PC-3 (cell line): ENCODE measurements at regions not wholly inside any gene's neighbourhood (a gene's known extent, or its start where the extent isn't known, plus 50 kb on each side); places are given as distances from the start of the nearest gene placed in this dataset.

Experiments
- CTCF ChIP-seq: fragments of 300-600 bp; sonication (generic); conservative IDR thresholded peaks from 2 replicates; pipeline ENCODE4 v1.5.1; 2017; ENCODE audit warnings: antibody characterized with exemption, low read depth, mild to moderate bottlenecking, low read length
- EZH2 ChIP-seq: fragments of 300-600 bp; sonication (generic); IDR thresholded peaks from one replicate; pipeline ENCODE4 v1.6.1; 2017; ENCODE audit warnings: antibody characterized with exemption, mild to moderate bottlenecking, low read length; ENCODE audit not compliant: unreplicated experiment
- EZH2phosphoT487 ChIP-seq: fragments of 300-600 bp; sonication (generic); IDR thresholded peaks from 2 replicates; pipeline ENCODE4 v1.6.1; 2018; ENCODE audit warnings: mild to moderate bottlenecking, antibody characterized with exemption, low read length, borderline replicate concordance

DNA sequence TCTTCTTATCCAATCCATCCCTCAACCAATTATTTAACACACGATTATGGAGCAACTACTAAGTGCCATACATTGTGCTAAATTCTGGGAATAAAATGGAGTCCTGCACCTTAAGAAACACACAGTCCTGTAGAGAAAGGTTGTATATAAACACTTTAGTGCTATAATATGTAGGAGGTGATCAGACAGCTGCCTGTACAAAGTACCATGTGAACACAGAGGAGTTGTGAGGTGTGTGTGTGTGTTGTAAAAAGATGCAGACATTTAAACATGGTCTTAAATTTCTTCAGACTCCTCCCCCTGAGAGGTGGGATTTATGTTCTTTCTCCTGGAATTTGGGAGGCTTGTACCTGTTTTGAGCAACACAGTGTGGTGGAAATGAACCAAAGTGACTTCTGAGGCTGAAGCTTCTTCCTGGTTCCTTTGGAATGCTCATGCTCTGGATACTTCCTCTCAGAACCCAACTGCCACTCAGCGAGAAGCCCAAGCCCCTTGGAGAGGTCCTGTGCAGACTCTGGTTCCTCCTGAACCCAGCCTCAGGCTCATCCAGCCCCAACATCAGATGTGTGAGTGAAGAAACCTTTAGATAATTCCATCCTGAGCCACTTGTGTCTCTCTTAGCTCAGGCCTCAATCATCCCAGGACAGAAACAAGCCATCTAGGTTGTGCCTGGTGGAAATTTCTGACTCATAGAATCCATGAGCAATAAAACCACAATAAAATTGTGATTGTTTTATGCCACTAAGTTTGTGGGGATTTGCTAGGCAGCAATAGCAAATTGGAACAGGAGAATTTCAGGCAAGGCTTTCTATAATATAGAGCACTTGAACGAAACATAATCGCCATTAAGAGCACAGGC is 161.2 kb upstream of the FAM3C start:
- TF ChIP-seq CTCF (no peak), EZH2phosphoT487 (no peak), EZH2 (no peak)
